GM12878 (cell line): ENCODE measurements at regions not wholly inside any gene's neighbourhood (a gene's known extent, or its start where the extent isn't known, plus 50 kb on each side); places are given as distances from the start of the nearest gene placed in this dataset.

Experiments used
- ATAC-seq: fragments of 200-7000 bp; cut with Tn5 transposase; 3 replicates; pipeline ENCODE4 v1.9.1; 2020; ENCODE audit warnings: mild to moderate bottlenecking, moderate library complexity
- BruUV-seq: library from RNA; stranded (reverse); fragments of 400-500 nt; replicated peaks from 2 replicates; lab custom pipeline; 2021; lab: Mats Ljungman, UMichigan
- CTCF ChIA-PET: fragments of 300-600 bp; sonication (Branson Sonifier 250); formaldehyde crosslinking; extraction: SDS; loops from one replicate; lab custom pipeline; 2021; ENCODE audit warnings: inconsistent platforms; lab: Yijun Ruan, JAX
- POLR2A ChIA-PET: fragments of 350-600 bp; formaldehyde crosslinking; extraction: SDS; loops from one replicate; lab custom pipeline; 2021; ENCODE audit warnings: inconsistent platforms; lab: Charles Lee
- RAD21 ChIA-PET: fragments of 300-600 bp; sonication (Branson Sonifier 250); formaldehyde crosslinking; loops from one replicate; lab custom pipeline; 2023; ENCODE audit warnings: antibody characterized with exemption; ENCODE audit not compliant: unreplicated experiment; lab: Charles Lee
- SMC1A ChIA-PET: fragments of 300-600 bp; sonication (Branson Sonifier 250); formaldehyde crosslinking; loops from one replicate; lab custom pipeline; 2023; ENCODE audit not compliant: unreplicated experiment, uncharacterized antibody; lab: Charles Lee
- DNase-seq: peaks from one replicate; pipeline ENCODE4 v3.0.0-alpha.2; 2011; ENCODE audit warnings: low read depth, low spot score
- FAIRE-seq: peaks from 3 replicates; lab custom pipeline; 2011; peaks lifted over from hg19 to GRCh38; lab: Jason Lieb, UNC
- H2AFZ ChIP-seq: 2 replicates; pipeline ENCODE4 v1.6.0; 2011; ENCODE audit warnings: low read depth, low read length, control low read depth; ENCODE audit not compliant: control insufficient read depth
- H3K27ac ChIP-seq: 2 replicates; pipeline ENCODE4 v1.5.1; 2011; ENCODE audit warnings: control low read depth; ENCODE audit not compliant: control insufficient read depth, insufficient read depth
- H3K27me3 ChIP-seq, 2 experiments: replicated peaks in 1 of 2; 2 replicates each; pipeline versions ENCODE4 v1.6.0 to v1.6.1; 2011; ENCODE audit warnings: low read length in 1 of 2; ENCODE audit not compliant: control insufficient read depth in 2 of 2, insufficient read depth in 2 of 2
- H3K36me3 ChIP-seq, 2 experiments: 2 replicates each; pipeline ENCODE4 v1.5.1; 2011; ENCODE audit warnings: low read length in 1 of 2; ENCODE audit not compliant: control insufficient read depth in 2 of 2, insufficient read depth in 2 of 2
- H3K4me1 ChIP-seq: 2 replicates; pipeline ENCODE4 v1.6.1; 2011; ENCODE audit warnings: mild to moderate bottlenecking, low read length, moderate library complexity, mixed read lengths; ENCODE audit not compliant: control insufficient read depth, insufficient read depth
- H3K4me2 ChIP-seq: 2 replicates; pipeline ENCODE4 v1.6.0; 2011; ENCODE audit warnings: control low read depth; ENCODE audit not compliant: control insufficient read depth, insufficient read depth
- H3K4me3 ChIP-seq: fragments of 200-600 bp; sonication (generic); 2 replicates; pipeline ENCODE4 v1.5.1; 2016
- H3K79me2 ChIP-seq: 2 replicates; pipeline ENCODE4 v1.6.0; 2011; ENCODE audit warnings: low read length; ENCODE audit not compliant: control insufficient read depth, insufficient read depth
- H3K9ac ChIP-seq: 2 replicates; pipeline ENCODE4 v1.8.0; 2011; ENCODE audit warnings: low read length, control low read depth, mixed read lengths; ENCODE audit not compliant: control insufficient read depth, insufficient read depth
- H3K9me3 ChIP-seq: replicated peaks from 3 replicates; pipeline ENCODE4 v1.5.1; 2011; ENCODE audit warnings: mild to moderate bottlenecking, low read length; ENCODE audit not compliant: control insufficient read depth, insufficient read depth
- H4K20me1 ChIP-seq: 2 replicates; pipeline ENCODE4 v1.6.0; 2011; ENCODE audit not compliant: control insufficient read depth, insufficient read depth
- ATF7 ChIP-seq: fragments of 450-650 bp; IDR thresholded peaks from 2 replicates; pipeline ENCODE4 v1.6.1; 2016; ENCODE audit warnings: low read depth, mild to moderate bottlenecking
- BACH1 ChIP-seq: fragments of 450-650 bp; IDR thresholded peaks from 2 replicates; pipeline ENCODE4 v1.6.1; 2017; ENCODE audit warnings: mild to moderate bottlenecking, borderline replicate concordance
- CEBPB ChIP-seq, 2 experiments: fragments of 150-350 bp in 1 of 2; IDR thresholded peaks; 2 replicates each; pipeline ENCODE4 v1.6.1; 2012 to 2014; ENCODE audit warnings: low read depth in 2 of 2, low read length in 2 of 2, borderline replicate concordance in 1 of 2, inconsistent platforms in 1 of 2
- DPF2 ChIP-seq: fragments of 450-650 bp; IDR thresholded peaks from 2 replicates; pipeline ENCODE4 v1.6.1; 2017; ENCODE audit warnings: mild to moderate bottlenecking
- HDAC6 ChIP-seq: fragments of 200-600 bp; sonication (generic); IDR thresholded peaks from one replicate; pipeline ENCODE4 v1.8.0; 2017; ENCODE audit warnings: antibody characterized with exemption; ENCODE audit not compliant: unreplicated experiment
- HDGF ChIP-seq: fragments of 450-650 bp; IDR thresholded peaks from 2 replicates; pipeline ENCODE4 v1.6.1; 2016; ENCODE audit warnings: antibody characterized with exemption
- KAT2A ChIP-seq: conservative IDR thresholded peaks from 2 replicates; pipeline ENCODE4 v1.6.1; 2011; ENCODE audit warnings: low read depth, low read length; ENCODE audit not compliant: control insufficient read depth
- NR2C1 ChIP-seq: fragments of 450-650 bp; IDR thresholded peaks from 2 replicates; pipeline ENCODE4 v1.6.1; 2017; ENCODE audit warnings: antibody characterized with exemption, mild to moderate bottlenecking, moderate library complexity
- PAX5 ChIP-seq: IDR thresholded peaks from 2 replicates; pipeline ENCODE4 v1.6.1; 2011; ENCODE audit warnings: low read depth, low read length, borderline replicate concordance
- POLR2AphosphoS5 ChIP-seq: IDR thresholded peaks from 2 replicates; pipeline ENCODE4 v1.6.1; 2011; ENCODE audit warnings: mild to moderate bottlenecking, low read length, inconsistent platforms
- POU2F2 ChIP-seq: IDR thresholded peaks from 3 replicates; pipeline ENCODE4 v1.6.1; 2011; ENCODE audit warnings: low read depth, mild to moderate bottlenecking, low read length, borderline replicate concordance
- RAD51 ChIP-seq: fragments of 450-650 bp; IDR thresholded peaks from 2 replicates; pipeline ENCODE4 v1.6.1; 2016; ENCODE audit warnings: moderate library complexity, mild to moderate bottlenecking, inconsistent platforms
- SIN3A ChIP-seq: IDR thresholded peaks from 2 replicates; pipeline ENCODE4 v1.6.1; 2012; ENCODE audit warnings: low read depth, low read length, improper control_type of control experiment
- SP1 ChIP-seq: IDR thresholded peaks from one replicate; pipeline ENCODE4 v1.6.1; 2011; ENCODE audit warnings: low read depth, low read length
- YY1 ChIP-seq: IDR thresholded peaks from 2 replicates; pipeline ENCODE4 v1.6.1; 2011; ENCODE audit warnings: low read depth, mild to moderate bottlenecking, low read length
- ZNF207 ChIP-seq: fragments of 450-650 bp; IDR thresholded peaks from 2 replicates; pipeline ENCODE4 v1.6.1; 2014; ENCODE audit warnings: antibody characterized with exemption, mild to moderate bottlenecking, borderline replicate concordance
- WGBS: methylation state at CpG from one replicate; pipeline ENCODE4 v1.1.6; 2016; ENCODE audit warnings: low lambda C conversion rate; ENCODE audit not compliant: insufficient replicate concordance, insufficient coverage; ENCODE audit errors: missing lambda C conversion rate; 5-methylcytosine and 5-hydroxymethylcytosine counted together
- in situ Hi-C: fragments of 300-500 bp; cut with MboI; formaldehyde crosslinking; loops from 9 replicates; pipeline ENCODE4 v1.14.3; 2018; ENCODE audit warnings: mixed read lengths
- intact Hi-C: fragments of 100-400 bp; cut with micrococcal nuclease; formaldehyde crosslinking; loops from one replicate; pipeline ENCODE4 v1.14.2; 2022; ENCODE audit not compliant: unreplicated experiment
- TF ChIP-seq, protein P1 (sequence below): fragments of 450-650 bp; IDR thresholded peaks from 2 replicates; pipeline ENCODE4 v1.6.1; 2018; ENCODE audit warnings: mild to moderate bottlenecking, low read depth, moderate library complexity; ENCODE audit not compliant: partially characterized antibody

DNA sequence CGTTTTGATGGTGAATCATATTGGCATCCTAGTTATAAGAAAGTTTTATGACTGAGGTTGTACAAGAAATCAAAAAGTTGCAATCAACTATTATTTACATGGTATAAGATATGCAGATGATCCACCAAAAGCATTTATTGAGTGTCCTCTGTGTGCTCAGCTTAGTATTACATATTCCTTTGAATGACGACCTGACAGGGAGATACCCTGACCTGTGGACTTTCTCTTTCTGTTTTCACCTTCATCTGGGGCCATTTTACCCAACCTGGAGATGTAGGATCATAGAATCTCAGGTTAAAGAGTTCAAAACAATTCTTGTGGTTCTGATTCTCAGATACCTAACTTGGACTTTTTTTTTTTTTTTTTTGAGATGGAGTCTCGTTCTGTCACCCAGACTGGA lies 269.1 kb upstream of the SORCS1 start:
- Histone ChIP-seq H3K27ac (no peak overlapping the region), H2AFZ (0 out of 2 replicates have a peak overlapping the region, but pooled peaks have one; percentile 35), H4K20me1 (no peaks in the 10 kb centered on the region), H3K4me1 (0 out of 2 replicates have a peak, but pooled peaks cover 2% of the 10 kb centered on the region), H3K4me3 (no peak overlapping the region), H3K36me3 (no peaks in the 10 kb centered on the region), H3K9me3 (no peaks in the 10 kb centered on the region), H3K27me3 (no peaks in the 10 kb centered on the region), H3K4me2 (no peak overlapping the region), H3K9ac (no peak overlapping the region), H3K79me2 (no peaks in the 10 kb centered on the region)
- ATAC-seq = peak; percentile 66
- TF ChIP-seq YY1 (0 out of 2 replicates have a peak, but pooled peaks have one; percentile 11), SIN3A (no peak)
- ChIA-PET RAD21 (interaction anchor here (0.9 to 2.9 kb wide), 6 partner anchors 8 to 74 kb away, joined by 3 to 19 read pairs (median 8); no protein-coding TSS in a partner anchor), POLR2A (interaction anchor here (0.7 to 2.6 kb wide), 4 partner anchors 8 to 1176 kb away, joined by 3 to 10 read pairs (median 5); no protein-coding TSS in a partner anchor), SMC1A (interaction anchor here (0.9 to 4.2 kb wide), 10 partner anchors 11 to 771 kb away, joined by 3 to 25 read pairs (median 4); no protein-coding TSS in a partner anchor), CTCF (interaction anchor here (0.6 to 2.7 kb wide), 3 partner anchors 10 to 24 kb away, joined by 3 to 18 read pairs (median 14); no protein-coding TSS in a partner anchor)
- BruUV-seq = no TSS peak
- 50% methylated on average over 2 of the region's 3 CpGs for WGBS
- DNase-seq = no peak
- FAIRE-seq = no peak
- in situ Hi-C loops (no loop called here), intact Hi-C loops (no loop called here)

DNA sequence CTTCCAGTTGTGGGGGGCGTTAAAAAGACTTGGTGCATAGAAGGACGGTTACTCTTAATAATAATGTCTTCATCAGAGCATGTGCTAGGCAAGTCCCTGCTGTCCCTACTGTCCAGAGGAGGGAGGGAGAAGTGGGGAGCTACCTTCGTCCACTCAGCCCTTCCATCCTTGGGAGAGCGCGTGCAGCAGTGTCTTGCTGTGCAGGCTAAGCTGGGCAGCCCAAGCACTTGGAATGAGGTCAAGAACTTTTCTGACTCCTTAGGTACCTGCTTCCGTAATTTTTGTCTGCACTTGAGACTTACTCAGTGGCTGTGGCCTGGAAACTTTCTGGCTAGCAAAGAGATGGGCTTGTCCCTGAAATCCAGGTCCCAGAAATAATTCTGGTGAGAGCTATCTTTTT lies 265.9 kb upstream of the SORCS1 start:
- no peaks in the 10 kb centered on the region for H3K27me3 ChIP-seq
- no peak for FAIRE-seq
- H3K79me2 ChIP-seq = no peaks in the 10 kb centered on the region
- SMC1A ChIA-PET = interaction anchor here (0.6 to 3.5 kb wide), 6 partner anchors 10 to 384 kb away, joined by 3 to 26 read pairs (median 6); no protein-coding TSS in a partner anchor
- BruUV-seq = no TSS peak
- H2AFZ ChIP-seq = no peak overlapping the region
- H3K4me3 ChIP-seq = no peak overlapping the region
- no peak overlapping the region for H3K27ac ChIP-seq
- H3K4me2 ChIP-seq = no peak overlapping the region
- RAD21 ChIA-PET = interaction anchor here (1.1 to 1.7 kb wide), 2 partner anchors 13 to 14 kb away, joined by 5 read pairs; no protein-coding TSS in a partner anchor
- CTCF ChIA-PET = interaction anchor here (0.9 to 2.2 kb wide), 4 partner anchors 9 to 21 kb away, joined by 3 to 7 read pairs (median 4); no protein-coding TSS in a partner anchor
- H3K9me3 ChIP-seq = no peaks in the 10 kb centered on the region
- no peaks in the 10 kb centered on the region; the same call in 1 of the 2 replicates for H3K4me1 ChIP-seq
- no peak for ATAC-seq
- H3K36me3 ChIP-seq = no peaks in the 10 kb centered on the region
- WGBS = 53% methylated on average over 6 of the region's 6 CpGs
- no peak overlapping the region for H3K9ac ChIP-seq
- intact Hi-C loops (no loop called here), in situ Hi-C loops (no loop called here)
- no peak for DNase-seq
- H4K20me1 ChIP-seq = no peaks in the 10 kb centered on the region
- POLR2A ChIA-PET = interaction anchor here (0.6 kb wide), 1 partner anchor 126 kb away, joined by 3 read pairs; no protein-coding TSS in a partner anchor
- TF ChIP-seq PAX5 (no peak), POU2F2 (no peak), HDGF (no peak), CEBPB (IDR thresholded peaks at IDR 0.05; ENCODE audit: borderline replicate concordance in 1 of 2, low read depth in 2 of 2, low read length in 2 of 2) (no peak), NR2C1 (no peak), KAT2A (no peak), BACH1 (no peak), HDAC6 (no peak), RAD51 (no peak), DPF2 (no peak), POLR2AphosphoS5 (no peak), ATF7 (no peak), SP1 (no peak), ZNF207 (no peak)
- TF ChIP-seq, protein P1, sequence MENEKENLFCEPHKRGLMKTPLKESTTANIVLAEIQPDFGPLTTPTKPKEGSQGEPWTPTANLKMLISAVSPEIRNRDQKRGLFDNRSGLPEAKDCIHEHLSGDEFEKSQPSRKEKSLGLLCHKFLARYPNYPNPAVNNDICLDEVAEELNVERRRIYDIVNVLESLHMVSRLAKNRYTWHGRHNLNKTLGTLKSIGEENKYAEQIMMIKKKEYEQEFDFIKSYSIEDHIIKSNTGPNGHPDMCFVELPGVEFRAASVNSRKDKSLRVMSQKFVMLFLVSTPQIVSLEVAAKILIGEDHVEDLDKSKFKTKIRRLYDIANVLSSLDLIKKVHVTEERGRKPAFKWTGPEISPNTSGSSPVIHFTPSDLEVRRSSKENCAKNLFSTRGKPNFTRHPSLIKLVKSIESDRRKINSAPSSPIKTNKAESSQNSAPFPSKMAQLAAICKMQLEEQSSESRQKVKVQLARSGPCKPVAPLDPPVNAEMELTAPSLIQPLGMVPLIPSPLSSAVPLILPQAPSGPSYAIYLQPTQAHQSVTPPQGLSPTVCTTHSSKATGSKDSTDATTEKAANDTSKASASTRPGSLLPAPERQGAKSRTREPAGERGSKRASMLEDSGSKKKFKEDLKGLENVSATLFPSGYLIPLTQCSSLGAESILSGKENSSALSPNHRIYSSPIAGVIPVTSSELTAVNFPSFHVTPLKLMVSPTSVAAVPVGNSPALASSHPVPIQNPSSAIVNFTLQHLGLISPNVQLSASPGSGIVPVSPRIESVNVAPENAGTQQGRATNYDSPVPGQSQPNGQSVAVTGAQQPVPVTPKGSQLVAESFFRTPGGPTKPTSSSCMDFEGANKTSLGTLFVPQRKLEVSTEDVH = no peak
